ENCODE measurements at regions not wholly inside any gene's neighbourhood (a gene's known extent, or its start where the extent isn't known, plus 50 kb on each side); places are given as distances from the start of the nearest gene placed in this dataset.

DNA sequence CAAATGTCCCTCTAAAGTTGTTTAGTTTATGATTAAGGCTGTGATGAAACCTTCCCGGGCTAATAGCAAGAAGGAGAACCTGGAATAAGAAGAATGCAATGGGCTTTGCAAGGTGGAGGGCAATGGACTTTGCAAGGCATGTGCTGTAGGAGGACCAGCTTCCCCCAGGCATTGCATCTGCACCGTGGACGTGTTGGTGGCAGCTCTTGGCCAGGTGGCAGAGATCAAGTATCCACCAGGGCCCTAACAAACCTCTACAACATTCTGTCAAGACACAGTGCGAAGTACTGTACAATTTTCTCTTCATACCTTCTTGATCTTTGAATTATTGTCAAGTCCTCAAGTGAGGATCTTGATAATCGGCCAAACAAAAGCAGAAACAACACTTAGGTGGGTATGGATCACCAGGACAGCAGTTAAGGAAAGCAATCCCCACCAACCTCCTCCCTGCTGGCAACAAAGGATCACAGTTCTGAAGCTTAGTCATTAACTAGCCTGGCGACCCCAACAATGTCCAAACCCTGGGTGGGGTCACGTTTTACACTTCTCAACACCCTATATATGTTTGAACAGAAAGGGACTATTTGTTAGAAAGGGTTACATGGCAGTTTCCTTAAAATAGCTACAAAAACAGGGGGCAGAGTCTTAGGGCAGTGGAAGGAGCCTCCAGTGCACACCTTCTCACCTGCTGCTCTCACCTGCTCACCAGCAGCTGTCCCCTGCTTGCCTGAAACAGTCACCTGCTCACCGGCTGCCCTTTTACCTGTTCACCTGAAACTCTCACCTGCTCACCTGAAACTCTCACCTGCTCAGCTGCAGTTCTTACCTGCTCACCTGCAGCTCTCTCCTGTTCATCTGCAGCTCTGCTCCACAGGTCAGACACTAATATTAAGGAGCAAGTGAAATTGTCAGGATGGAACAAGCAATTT, 137.9 kb upstream of the LIPC start:
- TF ChIP-seq POLR2A (IDR thresholded peaks at IDR 0.05): no peak
- TF ChIP-seq CTCF (IDR thresholded peaks at IDR 0.05): no peak
- no peak for TF ChIP-seq POLR2AphosphoS5 (IDR thresholded peaks at IDR 0.05)

Data from breast epithelium (tissue), 3 donors.